Kidney epithelial cell (primary cell): ENCODE measurements at regions not wholly inside any gene's neighbourhood (a gene's known extent, or its start where the extent isn't known, plus 50 kb on each side); places are given as distances from the start of the nearest gene placed in this dataset.

Experiments used
- DNase-seq: peaks from one replicate; pipeline ENCODE4 v3.0.0-alpha.2; 2010; ENCODE audit warnings: low read depth
- H3K27me3 ChIP-seq: 2 replicates; pipeline ENCODE4 v1.6.0; 2011; ENCODE audit warnings: low read length; ENCODE audit not compliant: control insufficient read depth, insufficient read depth
- H3K36me3 ChIP-seq: 2 replicates; pipeline ENCODE4 v1.5.1; 2011; ENCODE audit warnings: low read length; ENCODE audit not compliant: control insufficient read depth, insufficient read depth
- H3K4me3 ChIP-seq: 2 replicates; pipeline ENCODE4 v1.5.1; 2011; ENCODE audit warnings: low read depth, mild to moderate bottlenecking, control low read depth, low read length
- CTCF ChIP-seq: IDR thresholded peaks from 2 replicates; pipeline ENCODE4 v1.5.1; 2011; ENCODE audit warnings: mild to moderate bottlenecking, moderate library complexity, low read length, control low read depth, inconsistent platforms; ENCODE audit not compliant: insufficient read depth, poor library complexity, severe bottlenecking

GRCh38 chr14:96633096-96633495, 130.9 kb downstream of the PAPOLA start:
- Histone ChIP-seq H3K27me3 (no peaks in the 10 kb centered on the region), H3K36me3 (no peaks in the 10 kb centered on the region), H3K4me3 (no peak overlapping the region)
- TF ChIP-seq CTCF, result no peak
- no peak for DNase-seq

- no peaks in the 10 kb centered on the region for H3K27me3 ChIP-seq
- no peak for DNase-seq
- TF ChIP-seq CTCF, result no peak
- no peak overlapping the region for H3K4me3 ChIP-seq
- H3K36me3 ChIP-seq, result no peaks in the 10 kb centered on the region
Measured at GRCh38 chr14:96634481-96634880, 132.3 kb downstream of the PAPOLA start.

- H3K27me3 ChIP-seq, result no peaks in the 10 kb centered on the region
- TF ChIP-seq CTCF, result no peak
- H3K36me3 ChIP-seq, result no peaks in the 10 kb centered on the region
- no peak for DNase-seq
- H3K4me3 ChIP-seq, result no peak overlapping the region
Measured at GRCh38 chr14:96634896-96635295, 132.7 kb downstream of the PAPOLA start.

GRCh38 chr14:96635850-96636249, 133.7 kb downstream of the PAPOLA start:
- no peak for TF ChIP-seq CTCF

GRCh38 chr14:96637521-96637920, 135.3 kb downstream of the PAPOLA start:
- no peak for DNase-seq
- no peak for TF ChIP-seq CTCF
- H3K36me3 ChIP-seq, result no peaks in the 10 kb centered on the region
- no peaks in the 10 kb centered on the region for H3K27me3 ChIP-seq
- no peak overlapping the region for H3K4me3 ChIP-seq

More at GRCh38 chr14:96635850-96636249, 133.7 kb downstream of the PAPOLA start:
- DNase-seq, result no peak
- no peaks in the 10 kb centered on the region for H3K27me3 ChIP-seq
- H3K4me3 ChIP-seq, result no peak overlapping the region
- H3K36me3 ChIP-seq, result no peaks in the 10 kb centered on the region

- no peaks in the 10 kb centered on the region for H3K36me3 ChIP-seq
- TF ChIP-seq CTCF, result no peak
- no peaks in the 10 kb centered on the region for H3K27me3 ChIP-seq
- no peak for DNase-seq
- no peak overlapping the region for H3K4me3 ChIP-seq
Measured at GRCh38 chr14:96638041-96638855, 136.1 kb downstream of the PAPOLA start.
